Endothelial cell of umbilical vein (primary cell): ENCODE measurements at regions not wholly inside any gene's neighbourhood (a gene's known extent, or its start where the extent isn't known, plus 50 kb on each side); places are given as distances from the start of the nearest gene placed in this dataset.

Source experiments
- BruUV-seq: library from RNA; stranded (reverse); fragments of 400-500 nt; replicated peaks from 2 replicates; lab custom pipeline; 2021; lab: Mats Ljungman, UMichigan
- CTCF ChIA-PET: fragments of 300-600, 350-600 bp; sonication (Branson Sonifier 250); formaldehyde crosslinking; loops from one replicate; lab custom pipeline; 2021; ENCODE audit warnings: antibody characterized with exemption, inconsistent platforms; lab: Charles Lee
- POLR2A ChIA-PET: fragments of 300-600, 350-600 bp; sonication (Branson Sonifier 250); formaldehyde crosslinking; loops from one replicate; lab custom pipeline; 2021; ENCODE audit warnings: antibody characterized with exemption, inconsistent platforms; lab: Charles Lee
- DNase-seq: peaks from one replicate; pipeline ENCODE4 v3.0.0-alpha.2; 2011; ENCODE audit warnings: low read depth, low spot score
- FAIRE-seq: peaks from 2 replicates; lab custom pipeline; 2011; peaks lifted over from hg19 to GRCh38; lab: Jason Lieb, UNC
- H2AFZ ChIP-seq: 2 replicates; pipeline ENCODE4 v1.6.0; 2012; ENCODE audit warnings: low read depth, low read length, control low read depth, inconsistent platforms
- H3K27ac ChIP-seq: 2 replicates; pipeline ENCODE4 v1.5.1; 2011; ENCODE audit warnings: low read depth, mild to moderate bottlenecking, control low read depth, low read length, moderate library complexity; ENCODE audit not compliant: insufficient read depth
- H3K27me3 ChIP-seq, 2 experiments: 2 replicates each; pipeline versions ENCODE4 v1.6.0 to v1.6.1; 2011; ENCODE audit warnings: low read length in 2 of 2, mixed read lengths in 1 of 2; ENCODE audit not compliant: control insufficient read depth in 2 of 2, insufficient read depth in 2 of 2
- H3K36me3 ChIP-seq, 2 experiments: 2 replicates in 1 of 2; 3 replicates in 1 of 2; pipeline ENCODE4 v1.5.1; 2011; ENCODE audit warnings: low read length in 2 of 2, mild to moderate bottlenecking in 1 of 2, moderate library complexity in 1 of 2; ENCODE audit not compliant: control insufficient read depth in 2 of 2, insufficient read depth in 2 of 2; ENCODE audit errors: extremely low read depth in 1 of 2
- H3K4me1 ChIP-seq: 3 replicates; pipeline ENCODE4 v1.5.1; 2011; ENCODE audit warnings: mild to moderate bottlenecking, low read length; ENCODE audit not compliant: control insufficient read depth, insufficient read depth; ENCODE audit errors: extremely low read depth
- H3K4me2 ChIP-seq: 2 replicates; pipeline ENCODE4 v1.6.1; 2011; ENCODE audit warnings: low read length, control low read depth, mixed read lengths; ENCODE audit not compliant: insufficient read depth
- H3K4me3 ChIP-seq, 3 experiments: fragments of 200-600 bp in 1 of 3; sonication (generic), shearing (Covaris generic) in 1 of 3; replicated peaks in 1 of 3; 2 replicates each; pipeline ENCODE4 v1.5.1; 2011 to 2016; ENCODE audit warnings: control low read depth in 3 of 3, low read length in 3 of 3, mild to moderate bottlenecking in 2 of 3, inconsistent platforms in 1 of 3, low read depth in 1 of 3, moderate library complexity in 1 of 3; ENCODE audit not compliant: insufficient read depth in 1 of 3
- H3K79me2 ChIP-seq: 2 replicates; pipeline ENCODE4 v1.6.0; 2012; ENCODE audit warnings: low read length, inconsistent platforms; ENCODE audit not compliant: control insufficient read depth, insufficient read depth
- H3K9ac ChIP-seq: replicated peaks from 2 replicates; pipeline ENCODE3; 2011; ENCODE audit warnings: low read length, control low read depth; ENCODE audit not compliant: insufficient read depth; ENCODE audit errors: extremely low read depth
- H3K9me1 ChIP-seq: replicated peaks from 3 replicates; pipeline ENCODE4 v1.6.0; 2011; ENCODE audit warnings: mild to moderate bottlenecking, low read length; ENCODE audit not compliant: control insufficient read depth, insufficient read depth; ENCODE audit errors: extremely low read depth
- H3K9me3 ChIP-seq: replicated peaks from 2 replicates; pipeline ENCODE4 v1.5.1; 2012; ENCODE audit warnings: low read length, inconsistent platforms; ENCODE audit not compliant: control insufficient read depth, insufficient read depth
- H4K20me1 ChIP-seq: replicated peaks from 2 replicates; pipeline ENCODE3; 2011; ENCODE audit warnings: mild to moderate bottlenecking, low read length; ENCODE audit not compliant: control insufficient read depth, insufficient read depth; ENCODE audit errors: extremely low read depth
- FOS ChIP-seq: IDR thresholded peaks from 2 replicates; pipeline ENCODE4 v1.6.1; 2011; ENCODE audit warnings: mild to moderate bottlenecking, low read length, moderate library complexity, borderline replicate concordance; ENCODE audit not compliant: insufficient read depth
- GATA2 ChIP-seq: IDR thresholded peaks from 2 replicates; pipeline ENCODE4 v1.7.0; 2011; ENCODE audit warnings: low read depth, mild to moderate bottlenecking, moderate library complexity, mixed read lengths, low read length; ENCODE audit not compliant: insufficient read length, insufficient read depth
- JUN ChIP-seq: IDR thresholded peaks from 2 replicates; pipeline ENCODE4 v1.6.1; 2011; ENCODE audit warnings: borderline replicate concordance, low read depth; ENCODE audit not compliant: insufficient read length, insufficient read depth
- MYC ChIP-seq: IDR thresholded peaks from one replicate; pipeline ENCODE4 v1.6.1; 2011; ENCODE audit warnings: mild to moderate bottlenecking, low read depth, low read length
- POLR2A ChIP-seq: IDR thresholded peaks from 2 replicates; pipeline ENCODE4 v1.6.1; 2012; ENCODE audit warnings: low read depth, mild to moderate bottlenecking, control low read depth, low read length
- dilution Hi-C: fragments of 300-500 bp; cut with MboI; formaldehyde crosslinking; loops from one replicate; pipeline ENCODE4 v1.15.0; 2019; ENCODE audit warnings: low sequenced_read_pairs; ENCODE audit not compliant: extremely low pct_ligation_motif_present
- intact Hi-C: fragments of 100-400 bp; cut with micrococcal nuclease; formaldehyde crosslinking; loops from one replicate; pipeline ENCODE4 v1.10.0; 2022
- TF ChIP-seq, protein P1 (sequence below): IDR thresholded peaks from 2 replicates; pipeline ENCODE4 v1.6.1; 2011; ENCODE audit not compliant: insufficient read depth, insufficient read length

- no TSS peak for BruUV-seq
- ChIA-PET CTCF (no interaction called here), POLR2A (no interaction called here)
- Histone ChIP-seq H3K27ac (no peak overlapping the region), H3K4me3 (no peak overlapping the region), H3K4me2 (no peak overlapping the region), H3K27me3 (no peaks in the 10 kb centered on the region), H3K9me1 (no peaks in the 10 kb centered on the region), H3K4me1 (no peaks in the 10 kb centered on the region), H3K9me3 (peaks cover 2% of the 10 kb centered on the region), H3K79me2 (no peaks in the 10 kb centered on the region), H3K9ac (no peak overlapping the region), H4K20me1 (no peaks in the 10 kb centered on the region), H2AFZ (no peak overlapping the region), H3K36me3 (no peaks in the 10 kb centered on the region)
- FAIRE-seq (no peak), DNase-seq (no peak)
- intact Hi-C loops: no loop called here
- dilution Hi-C loops: no loop called here
- TF ChIP-seq MYC: no peak
- TF ChIP-seq GATA2: no peak
- TF ChIP-seq JUN: no peak
- TF ChIP-seq, protein P1, sequence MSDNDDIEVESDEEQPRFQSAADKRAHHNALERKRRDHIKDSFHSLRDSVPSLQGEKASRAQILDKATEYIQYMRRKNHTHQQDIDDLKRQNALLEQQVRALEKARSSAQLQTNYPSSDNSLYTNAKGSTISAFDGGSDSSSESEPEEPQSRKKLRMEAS: no peak
These were observed 636.2 kb downstream of the BRINP1 start for GRCh38 chr9:118732998-118733397.

DNA sequence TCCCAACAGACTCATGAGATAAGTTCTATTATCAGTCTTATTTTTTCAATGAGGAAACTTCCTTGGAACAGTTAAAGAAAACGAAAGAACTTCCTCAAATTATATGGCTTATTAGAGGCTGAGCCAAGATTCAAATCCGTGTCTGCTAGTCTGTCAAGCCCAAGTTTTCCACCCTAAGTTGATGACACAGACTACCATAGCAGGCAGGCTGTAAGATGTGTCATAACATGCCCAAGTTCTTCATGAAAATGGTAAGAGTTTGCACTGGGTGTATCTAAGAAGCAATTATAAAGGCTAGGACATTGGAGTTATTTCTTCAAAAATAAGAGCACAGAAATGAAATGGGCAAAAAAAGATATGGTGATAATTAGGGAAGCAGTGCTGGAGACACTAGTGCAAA lies 634.5 kb downstream of the BRINP1 start:
- H2AFZ ChIP-seq: no peak overlapping the region
- no peak for DNase-seq
- H3K9ac ChIP-seq: no peak overlapping the region
- H3K27ac ChIP-seq: no peak overlapping the region
- ChIA-PET CTCF (no interaction called here), POLR2A (no interaction called here)
- TF ChIP-seq FOS (no peak), JUN (no peak), MYC (no peak), POLR2A (no peak)
- dilution Hi-C loops: no loop called here
- no TSS peak for BruUV-seq
- H3K79me2 ChIP-seq: no peaks in the 10 kb centered on the region
- H3K4me3 ChIP-seq: no peak overlapping the region
- no peaks in the 10 kb centered on the region for H3K27me3 ChIP-seq
- H4K20me1 ChIP-seq: no peaks in the 10 kb centered on the region
- intact Hi-C loops: no loop called here
- no peaks in the 10 kb centered on the region for H3K36me3 ChIP-seq
- no peaks in the 10 kb centered on the region for H3K9me1 ChIP-seq
- H3K4me2 ChIP-seq: no peak overlapping the region
- H3K4me1 ChIP-seq: no peaks in the 10 kb centered on the region
- no peak for FAIRE-seq
- H3K9me3 ChIP-seq: peaks cover 2% of the 10 kb centered on the region
